ENCODE measurements at regions not wholly inside any gene's neighbourhood (a gene's known extent, or its start where the extent isn't known, plus 50 kb on each side); places are given as distances from the start of the nearest gene placed in this dataset.

GRCh38 chr16:47966325-47966724, 189.5 kb downstream of the ABCC12 start:
- TF ChIP-seq POLR2A (IDR thresholded peaks at IDR 0.05; ENCODE audit: low read depth, low read length) = no peak
- no peak for TF ChIP-seq POLR2AphosphoS5 (IDR thresholded peaks at IDR 0.05; ENCODE audit: low read depth, low read length)
